ENCODE measurements at regions not wholly inside any gene's neighbourhood (a gene's known extent, or its start where the extent isn't known, plus 50 kb on each side); places are given as distances from the start of the nearest gene placed in this dataset.

- no peak for DNase-seq
Measured at GRCh38 chr5:136526791-136527190, 161.4 kb upstream of the TRPC7 start.

GRCh38 chr5:136526021-136526420 lies 160.7 kb upstream of the TRPC7 start:
- DNase-seq, result no peak

- no peak for DNase-seq
Measured at GRCh38 chr5:136525597-136525996, 160.3 kb upstream of the TRPC7 start.

DNA sequence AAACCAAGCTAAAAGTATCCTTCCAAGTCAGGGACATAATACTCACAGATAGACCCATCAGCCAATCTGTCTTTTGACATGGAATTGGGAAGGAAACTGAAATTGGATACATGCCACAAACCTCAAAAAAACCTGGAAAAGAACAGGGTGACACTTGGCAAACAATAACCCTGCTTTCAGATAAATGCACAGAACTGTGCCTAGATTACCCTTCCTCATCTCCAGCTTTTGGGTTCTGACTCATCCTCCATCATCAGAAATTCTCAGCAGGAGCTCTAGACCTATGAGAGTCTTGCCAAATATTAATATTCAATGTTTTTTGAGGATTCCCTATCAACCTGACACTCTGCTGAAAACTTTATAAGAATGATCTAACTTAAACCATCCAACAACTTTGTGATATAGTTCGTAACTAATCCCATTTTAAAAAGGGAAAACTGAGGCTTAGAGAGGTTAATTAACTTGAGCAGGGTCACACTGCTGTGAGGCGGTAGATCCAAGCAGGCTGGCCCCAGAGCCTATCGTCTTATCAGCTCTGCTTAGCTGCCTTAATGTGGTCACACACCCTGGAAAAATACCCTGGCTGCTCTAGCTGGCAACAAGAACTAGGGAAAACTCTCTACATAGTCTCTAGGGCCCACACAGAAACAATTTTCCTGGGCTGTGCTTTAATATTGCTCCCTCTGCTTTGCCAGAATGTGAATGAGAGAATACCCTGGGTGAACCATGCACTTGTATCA lies 157.0 kb upstream of the TRPC7 start:
- DNase-seq, result no peak

GRCh38 chr5:136521696-136522095 lies 156.4 kb upstream of the TRPC7 start:
- DNase-seq, result no peak

- DNase-seq, result no peak
Measured at GRCh38 chr5:136518814-136519213, 153.5 kb upstream of the TRPC7 start.

DNA sequence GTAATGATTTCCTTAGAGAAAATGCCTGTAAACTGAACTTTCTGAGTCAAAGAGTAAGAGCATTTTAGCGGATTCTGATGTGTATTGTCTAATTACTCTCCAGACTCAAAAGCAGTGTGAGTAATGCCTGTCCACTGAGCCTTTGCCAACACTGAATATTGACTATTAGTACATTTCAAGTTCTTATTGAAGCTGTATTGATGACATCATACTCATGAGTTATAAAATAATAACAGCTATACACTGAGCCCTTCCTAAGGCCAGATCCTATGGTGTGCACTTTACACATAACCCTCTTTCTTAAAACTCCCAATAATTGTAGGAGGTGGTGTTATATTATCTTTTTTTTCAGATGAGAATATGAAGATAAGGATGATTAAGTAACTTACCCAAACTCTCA lies 152.8 kb upstream of the TRPC7 start:
- DNase-seq, result no peak

- DNase-seq, result no peak
Measured at GRCh38 chr5:136517755-136518154, 152.4 kb upstream of the TRPC7 start.

GRCh38 chr5:136516637-136517036 lies 151.3 kb upstream of the TRPC7 start:
- peak in 3 of 4 experiments; percentile 3 to 20 (median 18) for DNase-seq

DNA sequence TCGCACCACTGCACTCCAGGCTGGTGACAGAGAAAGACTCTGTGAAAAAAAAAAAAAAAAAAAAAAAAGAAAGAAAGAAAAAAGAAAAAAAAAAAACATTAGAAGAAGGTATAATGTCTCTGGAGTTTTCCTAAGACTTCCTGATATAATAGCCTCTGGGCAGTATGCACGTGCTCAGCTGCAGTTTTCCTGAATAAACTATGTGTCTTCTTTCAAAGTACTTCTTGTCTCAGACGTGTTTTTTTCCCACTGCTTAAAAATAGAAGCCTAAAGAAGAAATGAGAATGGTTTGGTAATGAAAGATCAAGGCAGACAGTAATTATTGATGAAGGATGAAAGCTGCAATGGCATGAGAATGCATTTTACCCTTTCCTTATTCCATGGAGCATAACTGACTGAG lies 148.1 kb upstream of the TRPC7 start:
- DNase-seq, result no peak

- DNase-seq, result no peak
Measured at GRCh38 chr5:136511046-136511445, 145.7 kb upstream of the TRPC7 start.

DNA sequence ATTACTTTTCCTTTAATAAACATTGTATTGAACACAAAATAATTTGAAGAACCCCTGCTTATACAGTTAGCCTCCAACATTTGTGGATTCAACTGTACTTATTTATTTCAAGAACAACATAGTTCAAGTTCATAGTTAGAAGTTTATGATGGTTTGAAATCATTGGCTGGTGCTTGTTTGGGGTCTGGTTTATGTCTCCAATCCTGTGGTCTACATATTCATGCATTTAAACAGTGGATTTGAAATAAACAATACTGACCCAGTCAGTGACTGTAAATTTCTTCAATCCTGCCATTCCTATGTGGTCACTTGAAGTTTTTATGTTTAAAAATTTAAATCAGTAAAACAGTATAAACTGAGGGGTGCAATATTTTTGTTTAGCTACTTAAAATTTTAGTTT lies 145.1 kb upstream of the TRPC7 start:
- no peak for DNase-seq

DNA sequence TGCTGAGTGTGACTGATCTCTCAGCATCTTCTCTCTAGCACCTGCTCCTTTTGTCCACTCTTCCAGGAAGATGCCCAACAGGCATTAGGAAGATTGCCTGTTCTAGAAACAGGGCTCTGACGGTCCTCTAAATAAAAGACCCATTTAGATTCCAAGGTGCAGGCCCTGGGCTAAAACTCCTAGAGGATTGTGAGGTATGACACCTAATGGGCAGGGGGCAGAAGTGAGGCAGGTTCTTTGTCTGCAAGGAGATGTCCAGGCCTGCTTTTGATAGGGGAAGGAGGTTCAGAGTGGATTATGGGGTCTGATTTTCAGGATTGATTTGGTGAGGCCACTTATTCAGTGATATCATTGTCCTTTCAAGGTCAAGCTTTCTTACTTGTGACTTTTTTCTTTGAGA lies 140.8 kb upstream of the TRPC7 start:
- DNase-seq, result no peak

DNA sequence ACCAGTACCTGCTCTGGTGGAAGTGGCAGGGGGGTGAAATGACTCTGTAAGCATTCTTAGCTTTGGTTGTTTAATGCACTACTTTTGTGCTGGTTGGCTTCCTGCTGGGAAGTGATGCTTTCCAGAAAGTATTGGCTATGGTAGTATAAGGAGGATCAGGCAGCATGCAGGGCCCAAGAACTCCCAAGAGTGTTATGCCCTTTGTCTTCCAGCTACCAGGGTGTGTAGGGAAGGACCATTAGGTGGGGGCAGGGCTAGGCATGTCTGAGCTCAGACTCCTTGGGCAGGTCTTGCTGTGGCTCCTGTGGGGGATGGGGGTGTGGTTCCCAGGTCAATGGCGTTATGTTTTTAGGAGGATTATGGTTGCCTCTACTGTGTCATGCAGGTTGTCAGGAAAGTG lies 135.8 kb upstream of the TRPC7 start:
- no peak for DNase-seq

DNA sequence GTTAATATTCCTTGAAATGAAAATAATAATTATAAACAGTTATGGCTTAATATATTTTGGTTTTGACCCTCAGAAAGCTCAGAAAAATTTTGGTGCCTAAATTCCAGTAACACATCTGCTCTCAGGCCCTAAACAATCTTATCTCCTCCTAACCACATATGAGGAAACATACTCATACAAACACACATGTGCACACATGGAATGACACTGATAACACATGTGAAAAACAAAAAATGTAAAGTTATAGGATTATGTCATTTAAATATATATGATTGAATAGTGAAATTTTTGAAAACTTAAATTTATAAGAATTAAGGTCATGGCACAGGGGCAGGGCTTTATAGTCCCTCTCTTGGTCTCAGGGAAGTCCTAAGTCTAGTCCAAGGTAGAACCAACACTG lies 127.2 kb upstream of the TRPC7 start:
- DNase-seq, result no peak

GRCh38 chr5:136491806-136492205 lies 126.5 kb upstream of the TRPC7 start:
- no peak for DNase-seq

DNA sequence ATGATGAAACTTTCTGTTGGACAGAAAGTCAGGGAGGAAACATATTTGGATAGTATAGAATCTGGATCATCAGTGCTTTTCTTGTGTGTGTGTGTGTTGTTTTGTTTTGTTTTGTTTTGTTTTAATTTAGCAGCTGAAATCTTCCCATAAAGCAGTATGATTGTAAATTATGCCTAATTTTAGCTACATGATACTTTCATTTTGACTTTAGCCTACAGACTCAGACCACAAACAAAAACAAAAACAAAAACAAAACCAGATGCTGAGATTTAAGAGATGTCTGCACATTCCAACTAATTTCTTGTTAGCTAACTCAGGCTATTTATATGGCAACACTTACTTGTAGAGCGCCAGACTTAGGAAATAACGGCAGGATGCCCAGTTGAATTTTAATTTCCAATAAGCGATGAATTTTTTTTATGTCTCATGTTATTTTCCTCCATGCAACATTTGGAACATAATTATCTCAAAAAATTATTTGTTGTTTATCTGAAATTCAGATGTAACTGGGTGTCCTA lies 119.5 kb upstream of the TRPC7 start:
- no peak for DNase-seq

GRCh38 chr5:136482206-136482605 lies 116.9 kb upstream of the TRPC7 start:
- DNase-seq, result no peak

GRCh38 chr5:136474466-136474865 lies 109.1 kb upstream of the TRPC7 start:
- DNase-seq, result no peak

- DNase-seq, result no peak
Measured at GRCh38 chr5:136467632-136468031, 102.3 kb upstream of the TRPC7 start.

GRCh38 chr5:136466041-136466415 lies 100.7 kb upstream of the TRPC7 start:
- no peak for DNase-seq

DNA sequence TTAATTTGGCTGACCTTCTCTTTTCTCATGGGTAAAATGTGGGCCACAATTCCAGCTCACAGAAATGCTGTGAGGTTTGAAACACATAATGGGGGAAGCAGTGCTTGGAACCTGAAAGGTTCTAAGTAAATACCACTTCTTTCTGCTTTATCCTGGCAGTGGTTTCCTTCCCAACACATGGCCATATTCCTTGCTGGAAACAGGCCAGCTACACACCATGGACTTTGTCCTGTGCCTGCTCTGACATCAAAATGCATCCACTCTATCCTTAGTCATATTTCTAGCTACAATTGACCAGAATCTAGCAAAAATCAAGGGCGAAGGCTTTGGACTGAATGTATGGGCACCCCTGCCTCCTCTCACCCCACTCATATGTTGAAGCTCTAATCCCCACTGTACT lies 93.1 kb upstream of the TRPC7 start:
- no peak for DNase-seq

DNA sequence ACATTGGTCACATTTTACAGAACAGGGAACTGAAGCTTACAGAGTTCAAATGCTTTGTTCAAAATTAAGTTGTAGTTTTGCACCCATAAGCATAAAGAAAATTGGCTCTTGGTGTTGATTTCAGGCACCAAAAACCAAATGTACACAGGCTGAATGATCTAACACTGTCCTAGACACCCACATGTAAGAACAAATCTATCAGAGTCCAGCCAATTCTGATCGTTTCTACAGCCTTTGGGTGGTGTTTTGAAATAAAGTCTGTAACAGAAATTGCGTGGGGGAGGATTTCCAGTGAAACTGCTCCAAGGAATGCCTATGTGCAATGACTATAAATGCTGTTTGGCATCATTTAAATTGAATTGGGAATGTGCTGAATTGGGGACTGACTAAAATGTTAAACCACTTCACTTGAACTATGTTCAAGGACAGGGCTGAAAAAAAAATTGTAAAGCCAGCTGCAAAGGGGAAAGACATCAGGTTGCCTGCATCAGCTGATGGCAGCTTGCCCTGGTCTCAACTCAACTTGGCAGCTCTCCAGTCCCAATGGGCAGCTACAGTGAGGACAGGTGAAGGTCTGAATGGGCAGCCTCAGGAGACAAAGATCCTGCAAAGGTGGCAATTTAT lies 92.2 kb upstream of the TRPC7 start:
- no peak for DNase-seq

DNA sequence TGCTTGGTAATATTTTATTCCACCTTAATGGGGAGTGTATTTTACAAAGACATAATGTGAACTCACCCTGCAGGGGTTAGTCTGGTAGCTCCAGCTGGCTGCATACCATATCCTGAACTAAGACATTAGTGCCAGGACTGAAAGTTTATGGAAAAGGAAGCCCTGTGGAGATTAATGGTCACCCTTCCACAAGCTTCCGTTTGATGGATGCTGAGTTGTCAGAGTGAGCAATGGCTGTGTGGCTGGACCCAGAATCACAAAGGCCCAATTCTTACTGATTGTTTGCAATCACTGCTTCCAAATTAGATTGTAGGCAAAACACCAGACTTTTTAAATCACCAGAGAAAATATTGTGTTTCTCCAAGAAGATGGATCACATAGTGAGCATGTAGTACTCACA lies 90.1 kb upstream of the TRPC7 start:
- no peak for DNase-seq

Data from suppressor macrophage (primary cell).